ENCODE measurements at regions not wholly inside any gene's neighbourhood (a gene's known extent, or its start where the extent isn't known, plus 50 kb on each side); places are given as distances from the start of the nearest gene placed in this dataset.

- no peak for DNase-seq
- CTCF ChIA-PET (ENCODE audit: partially characterized antibody), result no interaction called here
- Histone ChIP-seq H3K4me1 (ENCODE audit: insufficient read depth, low read length) (no peaks in the 10 kb centered on the region), H3K27ac (ENCODE audit: low read depth, low read length) (no peak overlapping the region), H3K27me3 (ENCODE audit: insufficient read depth, low read length) (no peaks in the 10 kb centered on the region), H3K4me3 (ENCODE audit: low read length in 2 of 2) (no peak overlapping the region), H3K9me3 (ENCODE audit: control insufficient read depth in 1 of 2, low read length in 2 of 2) (no peaks in the 10 kb centered on the region), H3K36me3 (ENCODE audit: insufficient read depth, low read length) (no peaks in the 10 kb centered on the region)
- Mint-ChIP-seq H3K27ac (no peak overlapping the region), H3K4me3 (no peak overlapping the region), H3K4me1 (no peaks in the 10 kb centered on the region), H3K9me3 (peaks cover 0 to 19% (median 2%) of the 10 kb centered on the region in 8 donors), H3K27me3 (peaks cover 6 to 10% of the 10 kb centered on the region in 2 donors), H3K36me3 (no peaks in the 10 kb centered on the region)
- POLR2A ChIA-PET (ENCODE audit: partially characterized antibody), result no interaction called here
- intact Hi-C loops (cut with micrococcal nuclease), result no loop called here
Observed at GRCh38 chr10:112040696-112041095, 142.9 kb downstream of the GPAM start.

GRCh38 chr10:112045938-112046337, 137.6 kb downstream of the GPAM start:
- Histone ChIP-seq H3K27me3 (ENCODE audit: insufficient read depth, low read length) (no peaks in the 10 kb centered on the region), H3K4me3 (ENCODE audit: low read length in 2 of 2) (no peak overlapping the region), H3K27ac (ENCODE audit: low read depth, low read length) (no peak overlapping the region), H3K4me1 (ENCODE audit: insufficient read depth, low read length) (no peaks in the 10 kb centered on the region), H3K9me3 (ENCODE audit: control insufficient read depth in 1 of 2, low read length in 2 of 2) (no peaks in the 10 kb centered on the region), H3K36me3 (ENCODE audit: insufficient read depth, low read length) (no peaks in the 10 kb centered on the region)
- Mint-ChIP-seq H3K4me1 (no peaks in the 10 kb centered on the region), H3K9me3 (peaks cover 0 to 12% (median 2%) of the 10 kb centered on the region in 8 donors), H3K4me3 (no peak overlapping the region), H3K27ac (no peak overlapping the region), H3K36me3 (no peaks in the 10 kb centered on the region), H3K27me3 (peaks cover 0 to 5% of the 10 kb centered on the region in 2 donors)
- ChIA-PET POLR2A (ENCODE audit: partially characterized antibody) (no interaction called here), CTCF (ENCODE audit: partially characterized antibody) (no interaction called here)
- no peak for DNase-seq
- intact Hi-C loops (cut with micrococcal nuclease), result no loop called here

- Mint-ChIP-seq H3K9me3 (peaks cover 0 to 8% (median under 1%) of the 10 kb centered on the region in 8 donors), H3K36me3 (no peaks in the 10 kb centered on the region), H3K27ac (no peak overlapping the region), H3K4me3 (no peak overlapping the region), H3K4me1 (no peaks in the 10 kb centered on the region), H3K27me3 (peaks cover 1% of the 10 kb centered on the region in 2 donors)
- intact Hi-C loops (cut with micrococcal nuclease), result no loop called here
- H3K27me3 ChIP-seq (ENCODE audit: insufficient read depth, low read length), result no peaks in the 10 kb centered on the region
- ChIA-PET POLR2A (ENCODE audit: partially characterized antibody) (no interaction called here), CTCF (ENCODE audit: partially characterized antibody) (no interaction called here)
- no peaks in the 10 kb centered on the region for H3K4me1 ChIP-seq (ENCODE audit: insufficient read depth, low read length)
- H3K9me3 ChIP-seq (ENCODE audit: control insufficient read depth in 1 of 2, low read length in 2 of 2), result no peaks in the 10 kb centered on the region
- no peak for DNase-seq
- no peak overlapping the region for H3K4me3 ChIP-seq (ENCODE audit: low read length in 2 of 2)
- H3K27ac ChIP-seq (ENCODE audit: low read depth, low read length), result no peak overlapping the region
- no peaks in the 10 kb centered on the region for H3K36me3 ChIP-seq (ENCODE audit: insufficient read depth, low read length)
Observed at GRCh38 chr10:112047674-112048073, 135.9 kb downstream of the GPAM start.

GRCh38 chr10:112052166-112052565, 131.4 kb downstream of the GPAM start:
- no peaks in the 10 kb centered on the region for H3K27me3 ChIP-seq (ENCODE audit: insufficient read depth, low read length)
- ChIA-PET POLR2A (ENCODE audit: partially characterized antibody) (no interaction called here), CTCF (ENCODE audit: partially characterized antibody) (no interaction called here)
- intact Hi-C loops (cut with micrococcal nuclease), result no loop called here
- Mint-ChIP-seq H3K4me1 (no peaks in the 10 kb centered on the region), H3K36me3 (no peaks in the 10 kb centered on the region), H3K9me3 (peaks cover 0 to 1% (median 0%) of the 10 kb centered on the region in 8 donors), H3K27me3 (peaks cover 3% of the 10 kb centered on the region in 2 donors), H3K27ac (no peak overlapping the region), H3K4me3 (no peak overlapping the region)
- no peak for DNase-seq
- H3K4me1 ChIP-seq (ENCODE audit: insufficient read depth, low read length), result no peaks in the 10 kb centered on the region
- H3K27ac ChIP-seq (ENCODE audit: low read depth, low read length), result no peak overlapping the region
- no peaks in the 10 kb centered on the region for H3K9me3 ChIP-seq (ENCODE audit: control insufficient read depth in 1 of 2, low read length in 2 of 2)
- no peak overlapping the region for H3K4me3 ChIP-seq (ENCODE audit: low read length in 2 of 2)
- H3K36me3 ChIP-seq (ENCODE audit: insufficient read depth, low read length), result no peaks in the 10 kb centered on the region

- H3K27ac ChIP-seq (ENCODE audit: low read depth, low read length), result no peak overlapping the region
- Mint-ChIP-seq H3K4me3 (no peak overlapping the region), H3K36me3 (no peaks in the 10 kb centered on the region), H3K27me3 (peaks cover 3% of the 10 kb centered on the region in 2 donors), H3K27ac (no peak overlapping the region), H3K4me1 (no peaks in the 10 kb centered on the region), H3K9me3 (peaks cover 0 to 3% (median 0%) of the 10 kb centered on the region in 8 donors)
- H3K9me3 ChIP-seq (ENCODE audit: control insufficient read depth in 1 of 2, low read length in 2 of 2), result no peaks in the 10 kb centered on the region
- intact Hi-C loops (cut with micrococcal nuclease), result no loop called here
- H3K27me3 ChIP-seq (ENCODE audit: insufficient read depth, low read length), result no peaks in the 10 kb centered on the region
- H3K36me3 ChIP-seq (ENCODE audit: insufficient read depth, low read length), result no peaks in the 10 kb centered on the region
- no peaks in the 10 kb centered on the region for H3K4me1 ChIP-seq (ENCODE audit: insufficient read depth, low read length)
- no peak overlapping the region for H3K4me3 ChIP-seq (ENCODE audit: low read length in 2 of 2)
- DNase-seq, result no peak
- CTCF ChIA-PET (ENCODE audit: partially characterized antibody), result no interaction called here
- POLR2A ChIA-PET (ENCODE audit: partially characterized antibody), result no interaction called here
Observed at GRCh38 chr10:112053895-112054294, 129.7 kb downstream of the GPAM start.

- no peaks in the 10 kb centered on the region for H3K36me3 Mint-ChIP-seq
- H3K9me3 Mint-ChIP-seq, result peaks cover 0 to 3% (median 0%) of the 10 kb centered on the region in 8 donors
- H3K4me1 Mint-ChIP-seq, result no peaks in the 10 kb centered on the region
- Histone ChIP-seq H3K27ac (ENCODE audit: low read depth, low read length) (no peak overlapping the region), H3K4me3 (ENCODE audit: low read length in 2 of 2) (no peak overlapping the region), H3K27me3 (ENCODE audit: insufficient read depth, low read length) (no peaks in the 10 kb centered on the region), H3K9me3 (ENCODE audit: control insufficient read depth in 1 of 2, low read length in 2 of 2) (no peaks in the 10 kb centered on the region), H3K4me1 (ENCODE audit: insufficient read depth, low read length) (no peaks in the 10 kb centered on the region), H3K36me3 (ENCODE audit: insufficient read depth, low read length) (no peaks in the 10 kb centered on the region)
- ChIA-PET POLR2A (ENCODE audit: partially characterized antibody) (no interaction called here), CTCF (ENCODE audit: partially characterized antibody) (no interaction called here)
- H3K27me3 Mint-ChIP-seq, result peaks cover 3 to 7% of the 10 kb centered on the region in 2 donors
- DNase-seq, result no peak
- no peak overlapping the region for H3K4me3 Mint-ChIP-seq
- intact Hi-C loops (cut with micrococcal nuclease), result no loop called here
- no peak overlapping the region for H3K27ac Mint-ChIP-seq
Observed at GRCh38 chr10:112054516-112054915, 129.0 kb downstream of the GPAM start.

- H3K4me3 ChIP-seq (ENCODE audit: low read length in 2 of 2), result no peak overlapping the region
- Mint-ChIP-seq H3K4me1 (no peaks in the 10 kb centered on the region), H3K36me3 (no peaks in the 10 kb centered on the region), H3K4me3 (no peak overlapping the region), H3K27ac (no peak overlapping the region), H3K9me3 (peaks cover 0 to 3% (median 0%) of the 10 kb centered on the region in 8 donors), H3K27me3 (peaks cover 3 to 6% of the 10 kb centered on the region in 2 donors)
- ChIA-PET POLR2A (ENCODE audit: partially characterized antibody) (no interaction called here), CTCF (ENCODE audit: partially characterized antibody) (no interaction called here)
- DNase-seq, result no peak
- H3K36me3 ChIP-seq (ENCODE audit: insufficient read depth, low read length), result no peaks in the 10 kb centered on the region
- no peaks in the 10 kb centered on the region for H3K4me1 ChIP-seq (ENCODE audit: insufficient read depth, low read length)
- H3K9me3 ChIP-seq (ENCODE audit: control insufficient read depth in 1 of 2, low read length in 2 of 2), result no peaks in the 10 kb centered on the region
- no peak overlapping the region for H3K27ac ChIP-seq (ENCODE audit: low read depth, low read length)
- no peaks in the 10 kb centered on the region for H3K27me3 ChIP-seq (ENCODE audit: insufficient read depth, low read length)
- intact Hi-C loops (cut with micrococcal nuclease), result no loop called here
Observed at GRCh38 chr10:112057072-112057471, 126.5 kb downstream of the GPAM start.

GRCh38 chr10:112059220-112059619, 124.3 kb downstream of the GPAM start:
- no peaks in the 10 kb centered on the region for H3K36me3 Mint-ChIP-seq
- peaks cover 3 to 4% of the 10 kb centered on the region in 2 donors for H3K27me3 Mint-ChIP-seq
- H3K27me3 ChIP-seq (ENCODE audit: insufficient read depth, low read length), result no peaks in the 10 kb centered on the region
- no peaks in the 10 kb centered on the region for H3K9me3 ChIP-seq (ENCODE audit: control insufficient read depth in 1 of 2, low read length in 2 of 2)
- no peak overlapping the region for H3K4me3 Mint-ChIP-seq
- ChIA-PET CTCF (ENCODE audit: partially characterized antibody) (no interaction called here), POLR2A (ENCODE audit: partially characterized antibody) (no interaction called here)
- H3K4me3 ChIP-seq (ENCODE audit: low read length in 2 of 2), result no peak overlapping the region
- no peaks in the 10 kb centered on the region for H3K4me1 Mint-ChIP-seq
- no peak for DNase-seq
- no peak overlapping the region for H3K27ac Mint-ChIP-seq
- intact Hi-C loops (cut with micrococcal nuclease), result no loop called here
- H3K27ac ChIP-seq (ENCODE audit: low read depth, low read length), result no peak overlapping the region
- peaks cover 0 to 3% (median 0%) of the 10 kb centered on the region in 8 donors for H3K9me3 Mint-ChIP-seq
- no peaks in the 10 kb centered on the region for H3K4me1 ChIP-seq (ENCODE audit: insufficient read depth, low read length)
- H3K36me3 ChIP-seq (ENCODE audit: insufficient read depth, low read length), result no peaks in the 10 kb centered on the region
